Activated naive CD4-positive, alpha-beta T cell treated with anti-CD3 and anti-CD28 coated beads, Interleukin-2, amount 10 ng/mL, durations not matched to agents 7 days and 5 days (primary cell): ENCODE measurements at regions not wholly inside any gene's neighbourhood (a gene's known extent, or its start where the extent isn't known, plus 50 kb on each side); places are given as distances from the start of the nearest gene placed in this dataset.
"Not testable (repeated sequence)": the region's sequence is repeated elsewhere in the genome, so short reads cannot be mapped to it uniquely, and the experiment has no call there.

Experiments used
- CTCF ChIA-PET: fragments of 350-600 bp; sonication (Branson Sonifier 250); formaldehyde crosslinking; loops from one replicate; lab custom pipeline; 2021; ENCODE audit warnings: antibody characterized with exemption; lab: Charles Lee
- DNase-seq: peaks from one replicate; pipeline ENCODE4 v3.0.0-alpha.2; 2020
- H3K27ac Mint-ChIP-seq: one replicate; pipeline ENCODE4 v1.8.0; 2021; ENCODE audit warnings: mild to moderate bottlenecking, moderate library complexity, mixed read lengths
- H3K27me3 Mint-ChIP-seq: one replicate; pipeline ENCODE4 v1.8.0; 2021; ENCODE audit warnings: mild to moderate bottlenecking, mixed read lengths
- H3K36me3 Mint-ChIP-seq: one replicate; pipeline ENCODE4 v1.8.0; 2021; ENCODE audit warnings: mixed read lengths
- H3K4me1 Mint-ChIP-seq: one replicate; pipeline ENCODE4 v1.8.0; 2021; ENCODE audit warnings: mixed read lengths
- H3K4me3 Mint-ChIP-seq: one replicate; pipeline ENCODE4 v1.8.0; 2021; ENCODE audit warnings: mild to moderate bottlenecking, moderate library complexity, mixed read lengths
- H3K9me3 Mint-ChIP-seq: one replicate; pipeline ENCODE4 v1.8.0; 2021; ENCODE audit warnings: mixed read lengths

DNA sequence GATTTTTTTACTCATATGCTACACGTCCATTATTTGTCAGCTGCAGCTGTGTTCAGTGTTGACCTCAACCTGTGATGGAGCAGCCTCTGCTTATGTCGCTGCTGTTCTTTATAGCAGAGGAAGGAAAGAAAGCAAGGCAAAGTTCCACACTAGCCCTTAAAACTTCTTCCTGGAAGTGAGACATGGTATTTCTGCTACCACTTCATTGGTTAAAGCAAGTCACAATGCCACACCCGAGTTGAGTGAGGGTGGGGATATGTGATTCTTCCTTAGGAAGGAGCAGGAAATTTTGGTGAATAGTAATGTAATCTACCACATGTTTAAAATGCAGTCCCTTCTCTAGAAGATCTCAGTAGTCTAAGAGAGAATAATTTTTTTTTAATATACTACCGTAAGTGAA lies 224.8 kb upstream of the DMRT1 start:
- no peak overlapping the region for H3K4me3 Mint-ChIP-seq
- no peak overlapping the region for H3K27ac Mint-ChIP-seq
- no peaks in the 10 kb centered on the region for H3K9me3 Mint-ChIP-seq
- CTCF ChIA-PET = interaction anchor here (0.7 to 7.5 kb wide), 3 partner anchors 143 to 392 kb away, joined by 3 to 138 read pairs (median 3); no protein-coding TSS in a partner anchor
- H3K27me3 Mint-ChIP-seq = peaks cover 4% of the 10 kb centered on the region
- no peak for DNase-seq
- peaks cover 5% of the 10 kb centered on the region for H3K4me1 Mint-ChIP-seq
- no peaks in the 10 kb centered on the region for H3K36me3 Mint-ChIP-seq

DNA sequence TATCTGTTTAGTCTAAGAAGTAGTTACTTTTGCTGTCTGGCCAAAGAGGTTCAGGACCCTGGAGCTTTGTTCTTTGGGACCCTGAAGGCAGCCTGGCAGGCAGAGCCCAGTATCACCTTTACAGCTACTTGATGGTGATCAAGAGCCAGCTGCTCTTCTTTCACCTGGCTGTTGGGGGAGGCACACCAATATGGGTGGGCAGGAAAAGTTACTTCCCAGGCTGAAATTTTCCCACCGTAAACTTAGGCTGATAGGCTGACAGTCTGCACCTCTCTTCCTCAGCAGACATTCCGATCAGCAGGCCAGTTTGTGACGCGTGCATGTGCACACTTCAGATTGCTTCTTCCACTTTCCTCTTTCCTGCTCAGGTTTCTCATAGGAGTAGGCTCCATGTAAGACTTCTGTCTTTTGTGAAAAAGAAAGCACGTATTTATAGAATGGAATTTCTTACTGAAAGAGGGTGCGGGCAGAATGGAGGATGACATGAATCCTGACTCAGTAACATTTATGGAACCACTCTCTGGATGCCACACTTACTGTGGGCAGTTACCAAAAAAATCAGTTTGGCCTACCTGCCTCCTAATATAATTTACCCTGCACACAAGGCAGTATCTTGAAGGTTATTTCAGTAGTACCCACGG lies 223.9 kb upstream of the DMRT1 start:
- Mint-ChIP-seq H3K27me3 (peaks cover 5% of the 10 kb centered on the region), H3K27ac (no peak overlapping the region), H3K4me3 (no peak overlapping the region), H3K36me3 (no peaks in the 10 kb centered on the region), H3K4me1 (peaks cover 5% of the 10 kb centered on the region), H3K9me3 (no peaks in the 10 kb centered on the region)
- CTCF ChIA-PET = interaction anchor here (1.4 to 7.5 kb wide), 2 partner anchors 142 to 392 kb away, joined by 3 to 138 read pairs; no protein-coding TSS in a partner anchor
- DNase-seq = no peak

DNA sequence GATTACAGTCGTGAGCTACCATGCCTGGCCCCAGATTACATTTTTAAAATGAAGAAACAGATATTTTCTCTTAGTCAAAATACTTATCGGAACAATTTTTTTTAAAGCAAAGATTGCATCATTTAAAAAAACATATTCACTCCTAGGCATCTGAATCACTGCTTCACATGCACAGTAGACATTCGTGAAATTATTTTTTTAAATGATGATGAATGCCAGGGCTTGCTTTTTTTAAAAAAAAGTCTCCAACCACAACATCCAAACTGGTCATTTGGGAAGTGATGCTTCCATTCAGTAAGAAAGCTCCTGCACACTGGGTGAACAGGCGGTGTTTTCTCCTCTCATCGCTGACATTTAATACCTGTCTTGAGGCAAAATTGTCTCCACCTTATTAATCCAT lies 223.0 kb upstream of the DMRT1 start:
- H3K27ac Mint-ChIP-seq = no peak overlapping the region
- no peak overlapping the region for H3K4me3 Mint-ChIP-seq
- H3K9me3 Mint-ChIP-seq = no peaks in the 10 kb centered on the region
- peaks cover 5% of the 10 kb centered on the region for H3K4me1 Mint-ChIP-seq
- peaks cover 5% of the 10 kb centered on the region for H3K27me3 Mint-ChIP-seq
- no peak for DNase-seq
- CTCF ChIA-PET = interaction anchor here (1.0 kb wide), 1 partner anchor 147 kb away, joined by 3 read pairs; no protein-coding TSS in a partner anchor
- no peaks in the 10 kb centered on the region for H3K36me3 Mint-ChIP-seq

DNA sequence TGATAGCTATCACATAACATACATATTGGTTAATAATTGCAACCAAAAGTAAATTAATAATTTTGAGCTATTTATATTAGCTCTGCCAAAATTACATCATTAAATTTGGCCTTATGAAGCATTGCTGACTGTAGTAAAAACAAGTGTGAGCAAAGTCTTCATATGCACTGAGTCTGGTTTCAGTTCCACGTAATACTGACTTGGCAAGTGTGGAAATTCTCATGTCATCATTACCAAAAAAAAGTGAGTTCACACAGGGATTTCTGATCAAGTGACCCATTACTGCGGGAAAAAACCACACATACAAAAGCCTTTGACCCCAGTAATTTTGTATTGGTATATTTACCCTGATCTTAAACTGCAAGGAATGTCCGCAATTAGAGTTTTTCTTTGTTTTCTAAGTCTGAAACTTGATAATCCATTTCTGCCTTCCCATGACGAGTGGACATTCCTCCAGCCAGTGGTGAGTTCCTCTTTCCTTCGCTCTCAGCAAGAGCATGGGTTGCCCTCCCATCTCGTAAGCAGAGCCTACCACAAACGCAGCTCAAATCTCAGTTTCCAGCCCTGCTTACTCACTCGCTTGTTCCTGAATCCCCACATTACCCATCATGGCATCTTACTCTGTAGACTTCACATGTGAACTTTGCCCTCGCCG lies 220.2 kb upstream of the DMRT1 start:
- Mint-ChIP-seq H3K27ac (no peak overlapping the region), H3K36me3 (no peaks in the 10 kb centered on the region), H3K4me1 (no peaks in the 10 kb centered on the region), H3K4me3 (no peak overlapping the region), H3K27me3 (peaks cover 5% of the 10 kb centered on the region), H3K9me3 (no peaks in the 10 kb centered on the region)
- DNase-seq = no peak
- CTCF ChIA-PET = no interaction called here

DNA sequence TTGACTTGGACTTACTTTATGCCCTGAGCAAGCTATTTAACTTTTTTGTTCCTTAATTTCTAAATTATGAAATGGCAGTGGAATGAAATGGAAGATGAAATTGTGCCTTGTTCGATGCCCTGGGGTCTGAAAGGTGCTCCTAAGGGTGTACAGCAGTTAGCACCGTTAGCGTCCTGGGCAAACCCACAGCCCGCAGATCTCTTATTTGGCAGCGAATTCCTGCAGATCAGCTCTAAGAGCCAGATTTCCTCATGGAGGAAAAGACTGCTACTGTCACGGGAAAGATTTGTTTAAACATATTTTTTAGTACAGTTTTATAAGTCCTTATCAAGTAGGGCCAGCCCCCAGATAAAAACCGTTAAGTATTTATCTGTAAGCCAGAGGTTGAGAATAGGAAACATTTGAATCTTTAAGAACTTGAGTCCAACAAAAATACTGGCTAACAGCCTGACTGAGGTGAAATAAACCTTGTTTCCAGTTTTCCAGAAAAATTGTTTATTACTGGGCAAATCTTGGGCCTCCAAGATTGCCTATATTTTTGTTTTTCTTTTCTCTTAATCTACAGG lies 216.5 kb upstream of the DMRT1 start:
- Mint-ChIP-seq H3K9me3 (no peaks in the 10 kb centered on the region), H3K36me3 (no peaks in the 10 kb centered on the region), H3K27ac (no peak overlapping the region), H3K27me3 (peaks cover 9% of the 10 kb centered on the region), H3K4me1 (peaks cover 11% of the 10 kb centered on the region), H3K4me3 (no peak overlapping the region)
- no peak for DNase-seq
- CTCF ChIA-PET = interaction anchor here (1.7 kb wide), 1 partner anchor 140 kb away, joined by 3 read pairs; no protein-coding TSS in a partner anchor

DNA sequence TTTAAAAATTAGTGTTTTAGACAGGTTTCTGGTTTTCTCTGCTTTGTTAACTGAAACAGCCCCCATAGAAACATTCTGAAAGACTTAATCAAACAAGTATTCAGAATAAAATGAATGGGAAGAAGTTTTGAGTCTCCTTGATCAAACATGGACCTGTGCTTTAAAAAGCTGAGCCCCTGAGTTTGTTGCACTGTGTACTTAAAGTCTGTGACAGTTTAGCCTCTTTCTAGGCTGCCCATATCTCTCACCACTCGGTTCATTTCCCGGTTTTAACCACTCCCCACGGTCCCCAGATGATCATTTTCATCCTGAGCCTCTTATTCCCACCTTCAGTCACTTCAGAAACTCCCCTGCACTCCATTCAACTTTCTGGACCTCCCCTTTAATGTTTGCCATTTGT lies 215.9 kb upstream of the DMRT1 start:
- Mint-ChIP-seq H3K27me3 (peaks cover 9% of the 10 kb centered on the region), H3K9me3 (no peaks in the 10 kb centered on the region), H3K4me1 (peaks cover 12% of the 10 kb centered on the region), H3K36me3 (no peaks in the 10 kb centered on the region), H3K27ac (no peak overlapping the region), H3K4me3 (no peak overlapping the region)
- DNase-seq = no peak
- CTCF ChIA-PET = interaction anchor here (1.7 kb wide), 1 partner anchor 139 kb away, joined by 3 read pairs; no protein-coding TSS in a partner anchor

DNA sequence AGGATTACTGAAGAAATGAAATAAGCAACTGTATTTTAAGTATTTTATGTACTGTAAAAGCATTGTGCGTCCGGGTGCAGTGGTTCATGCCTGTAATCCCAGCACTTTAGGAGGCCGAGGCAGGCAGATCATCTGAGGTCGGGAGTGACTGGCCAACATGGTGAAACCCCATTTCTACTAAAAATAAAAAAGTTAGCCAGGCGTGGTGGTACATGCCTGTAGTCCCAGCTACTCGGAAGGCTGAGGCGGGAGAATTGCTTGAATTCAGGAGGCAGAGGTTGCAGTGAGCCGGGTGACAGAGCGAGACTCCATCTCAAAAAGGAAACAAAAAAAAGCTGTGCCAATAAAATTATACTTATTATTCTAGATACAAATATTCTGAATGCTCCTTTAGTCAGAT lies 215.4 kb upstream of the DMRT1 start:
- not testable (repeated sequence) for H3K9me3 Mint-ChIP-seq, H3K27me3 Mint-ChIP-seq, DNase-seq, H3K27ac Mint-ChIP-seq, H3K4me3 Mint-ChIP-seq, H3K36me3 Mint-ChIP-seq
- CTCF ChIA-PET = interaction anchor here (1.7 kb wide), 1 partner anchor 138 kb away, joined by 3 read pairs; no protein-coding TSS in a partner anchor
- peaks cover 17% of the 10 kb centered on the region for H3K4me1 Mint-ChIP-seq

DNA sequence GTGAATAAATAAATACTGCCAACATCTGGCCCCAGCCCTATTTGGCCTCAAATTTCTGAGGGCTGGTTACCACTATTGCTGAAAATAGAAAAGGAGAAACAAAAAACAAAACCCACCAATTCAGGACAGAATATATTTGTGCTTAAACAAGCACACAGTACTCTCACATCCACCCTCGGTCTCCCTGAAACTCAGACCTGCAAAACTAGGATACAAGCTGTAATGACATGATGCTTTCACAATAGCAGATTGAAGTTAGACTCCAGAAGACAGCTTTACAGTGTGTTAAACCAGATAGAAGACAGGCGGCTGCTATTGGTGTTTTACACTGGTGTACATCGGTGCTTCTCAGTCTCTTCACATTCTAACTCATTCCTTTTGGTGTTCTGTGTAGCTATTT lies 214.9 kb upstream of the DMRT1 start:
- H3K36me3 Mint-ChIP-seq = no peaks in the 10 kb centered on the region
- no peak overlapping the region for H3K27ac Mint-ChIP-seq
- peaks cover 22% of the 10 kb centered on the region for H3K4me1 Mint-ChIP-seq
- H3K27me3 Mint-ChIP-seq = peaks cover 7% of the 10 kb centered on the region
- H3K4me3 Mint-ChIP-seq = no peak overlapping the region
- no peak for DNase-seq
- CTCF ChIA-PET = interaction anchor here (0.6 kb wide), 1 partner anchor 179 kb away, joined by 3 read pairs; no protein-coding TSS in a partner anchor
- H3K9me3 Mint-ChIP-seq = no peaks in the 10 kb centered on the region

DNA sequence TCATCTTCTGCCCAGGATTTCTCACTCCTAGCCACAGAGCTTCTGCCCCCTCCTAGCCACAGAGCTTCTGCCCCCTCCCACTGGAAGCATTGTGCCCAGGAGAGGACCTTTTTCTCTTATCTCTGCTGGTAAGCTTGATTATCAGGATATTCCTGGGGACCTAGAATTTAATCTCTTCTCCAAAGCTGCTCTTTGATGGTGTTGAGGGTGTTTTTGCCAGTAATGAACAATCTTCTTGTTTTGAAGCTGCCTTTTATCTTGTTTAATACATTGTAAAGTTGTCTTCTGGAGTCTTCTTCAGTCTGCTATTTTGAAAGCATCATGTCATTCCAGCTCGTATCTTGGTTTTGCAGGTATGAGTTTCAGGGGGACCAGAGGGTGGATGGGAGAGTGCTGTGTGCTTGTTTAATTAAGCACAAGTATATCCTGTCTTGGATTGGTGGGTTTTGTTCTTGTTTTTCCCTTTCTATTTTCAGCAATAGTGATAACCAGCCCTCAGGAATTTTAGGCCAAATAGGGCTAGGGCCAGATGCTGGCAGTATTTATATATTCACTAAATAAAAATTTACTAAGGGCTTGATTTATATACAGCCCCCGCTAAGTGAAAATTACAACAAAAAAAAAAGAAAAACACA lies 214.0 kb upstream of the DMRT1 start:
- Mint-ChIP-seq H3K4me3 (no peak overlapping the region), H3K36me3 (peaks cover 1% of the 10 kb centered on the region), H3K27me3 (peaks cover 4% of the 10 kb centered on the region), H3K27ac (no peak overlapping the region), H3K4me1 (peaks cover 30% of the 10 kb centered on the region), H3K9me3 (peaks cover 2% of the 10 kb centered on the region)
- CTCF ChIA-PET = no interaction called here
- no peak for DNase-seq

DNA sequence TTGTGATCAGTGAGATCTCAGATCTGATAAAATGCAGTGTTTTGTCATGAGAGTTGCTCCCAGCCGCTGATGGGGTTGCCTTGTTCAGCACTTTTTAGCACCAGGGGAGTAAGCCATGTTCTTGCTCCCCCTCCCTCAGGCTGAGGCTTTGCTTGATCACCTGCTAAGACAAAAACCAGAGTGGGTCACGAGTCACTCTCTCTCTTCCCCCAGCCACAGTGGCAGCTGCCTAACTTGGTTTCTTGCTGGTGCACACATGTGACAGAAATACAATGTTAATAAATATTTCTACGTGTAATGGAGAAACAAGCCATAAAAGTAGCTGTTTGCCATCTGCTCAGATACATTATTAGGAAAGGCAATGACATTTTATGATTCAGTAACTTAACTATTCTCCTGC lies 212.4 kb upstream of the DMRT1 start:
- CTCF ChIA-PET = no interaction called here
- H3K4me3 Mint-ChIP-seq = no peak overlapping the region
- no peak overlapping the region for H3K27ac Mint-ChIP-seq
- H3K4me1 Mint-ChIP-seq = peaks cover 30% of the 10 kb centered on the region
- peaks cover 1% of the 10 kb centered on the region for H3K36me3 Mint-ChIP-seq
- peaks cover 5% of the 10 kb centered on the region for H3K9me3 Mint-ChIP-seq
- no peak for DNase-seq
- H3K27me3 Mint-ChIP-seq = peaks cover 4% of the 10 kb centered on the region

DNA sequence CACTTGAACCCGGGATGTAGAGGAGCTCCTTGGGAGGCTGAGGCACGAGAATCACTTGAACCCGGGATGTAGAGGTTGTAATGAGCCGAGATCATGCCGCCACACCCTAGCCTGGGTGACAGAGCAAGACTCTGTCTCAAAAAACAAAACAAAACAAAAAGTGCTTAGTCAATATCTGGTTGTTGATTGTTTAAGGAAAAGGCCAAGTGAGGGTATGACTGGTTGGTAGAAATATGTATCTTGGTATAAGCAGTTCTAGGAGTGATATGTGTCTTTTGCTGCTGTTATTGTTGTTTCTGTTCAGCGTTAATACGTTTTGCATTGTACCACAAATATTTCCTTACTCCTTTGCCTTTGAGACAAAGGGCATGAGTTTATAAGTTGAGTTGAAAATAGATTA lies 210.7 kb upstream of the DMRT1 start:
- peaks cover 4% of the 10 kb centered on the region for H3K27me3 Mint-ChIP-seq
- H3K36me3 Mint-ChIP-seq = peaks cover 5% of the 10 kb centered on the region

DNA sequence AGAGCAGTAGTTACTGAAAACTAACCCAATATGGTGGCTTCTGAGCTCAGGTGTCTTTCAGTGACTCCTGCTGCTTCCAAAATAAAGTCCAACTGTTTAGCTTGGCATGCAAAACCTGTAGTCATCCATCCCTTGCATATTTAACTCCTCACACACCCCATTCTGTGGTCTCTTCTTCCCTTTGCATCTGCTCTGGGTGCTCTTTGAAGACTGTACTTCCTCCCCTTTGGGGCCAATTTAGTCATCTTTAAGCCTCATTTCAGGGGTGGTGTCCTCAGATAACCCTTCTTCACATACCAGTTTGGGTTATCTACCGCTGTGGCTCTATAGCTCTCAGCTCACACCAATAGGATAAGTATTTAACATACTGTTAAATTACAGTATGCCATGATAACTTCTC lies 209.9 kb upstream of the DMRT1 start:
- peak; percentile 29 for DNase-seq
- Mint-ChIP-seq H3K36me3 (peaks cover 5% of the 10 kb centered on the region), H3K4me1 (peaks cover 30% of the 10 kb centered on the region), H3K27me3 (peaks cover 4% of the 10 kb centered on the region), H3K9me3 (peaks cover 11% of the 10 kb centered on the region), H3K4me3 (no peak overlapping the region), H3K27ac (peak overlapping the region; percentile 43)
- CTCF ChIA-PET = interaction anchor here (1.0 to 1.1 kb wide), 2 partner anchors 125 to 133 kb away, joined by 3 read pairs; no protein-coding TSS in a partner anchor

More for the DNA sequence above, 210.7 kb upstream of the DMRT1 start:
- CTCF ChIA-PET = no interaction called here
- H3K27ac Mint-ChIP-seq = no peak overlapping the region
- peaks cover 30% of the 10 kb centered on the region for H3K4me1 Mint-ChIP-seq
- no peak overlapping the region for H3K4me3 Mint-ChIP-seq
- no peak for DNase-seq
- H3K9me3 Mint-ChIP-seq = peaks cover 11% of the 10 kb centered on the region

DNA sequence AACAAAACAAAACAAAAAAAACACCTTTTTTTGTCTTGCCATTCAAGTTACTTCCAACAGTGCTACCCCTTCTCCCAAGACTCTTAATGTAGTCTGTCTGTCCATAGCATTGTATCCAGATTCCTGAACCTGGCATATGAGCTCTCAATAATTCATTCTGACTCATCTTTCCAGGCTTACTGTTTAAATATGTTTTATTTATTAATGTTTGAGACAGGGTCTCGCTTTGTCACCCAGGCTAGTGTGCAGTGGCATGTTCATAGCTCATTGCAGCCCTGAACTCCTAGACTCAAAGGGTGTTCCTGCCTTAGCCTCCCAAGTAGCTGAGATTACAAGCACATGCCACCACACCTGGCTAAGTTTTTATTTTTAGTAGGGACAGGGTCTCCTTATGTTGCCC lies 208.0 kb upstream of the DMRT1 start:
- DNase-seq = no peak
- Mint-ChIP-seq H3K4me3 (no peak overlapping the region), H3K27me3 (no peaks in the 10 kb centered on the region), H3K27ac (no peak overlapping the region), H3K36me3 (peaks cover 5% of the 10 kb centered on the region), H3K4me1 (peaks cover 32% of the 10 kb centered on the region), H3K9me3 (peaks cover 11% of the 10 kb centered on the region)
- CTCF ChIA-PET = no interaction called here
